HG02642 (cell line): ENCODE measurements at regions not wholly inside any gene's neighbourhood (a gene's known extent, or its start where the extent isn't known, plus 50 kb on each side); places are given as distances from the start of the nearest gene placed in this dataset.
"Not testable (repeated sequence)": the region's sequence is repeated elsewhere in the genome, so short reads cannot be mapped to it uniquely, and the experiment has no call there.

ENCODE experiments used
- ATAC-seq: cut with Tn5 transposase; IDR thresholded peaks from one replicate; pipeline ENCODE4 v1.9.1; 2021; ENCODE audit warnings: mild to moderate bottlenecking; ENCODE audit not compliant: unreplicated experiment, poor library complexity

GRCh38 chr1:38760562-38760961 is 99.0 kb downstream of the RRAGC start:
- no peak for ATAC-seq

GRCh38 chr1:38758820-38759219 is 100.8 kb downstream of the RRAGC start:
- ATAC-seq = no peak

- ATAC-seq = no peak
Measured at GRCh38 chr1:38746941-38747600, 112.5 kb downstream of the RRAGC start.

GRCh38 chr1:38746402-38746935 is 113.1 kb downstream of the RRAGC start:
- no peak for ATAC-seq

- ATAC-seq = no peak
Measured at GRCh38 chr1:38745476-38746401, 113.8 kb downstream of the RRAGC start.

- no peak for ATAC-seq
Measured at GRCh38 chr1:38744452-38745350, 114.9 kb downstream of the RRAGC start.

- no peak for ATAC-seq
Measured at GRCh38 chr1:38743184-38743583, 116.4 kb downstream of the RRAGC start.

- no peak for ATAC-seq
Measured at GRCh38 chr1:38741341-38741740, 118.2 kb downstream of the RRAGC start.

- ATAC-seq = no peak
Measured at GRCh38 chr1:38740487-38740886, 119.1 kb downstream of the RRAGC start.

GRCh38 chr1:38738207-38738606 is 121.4 kb downstream of the RRAGC start:
- no peak for ATAC-seq

- ATAC-seq = no peak
Measured at GRCh38 chr1:38736399-38736798, 123.2 kb downstream of the RRAGC start.

- no peak for ATAC-seq
Measured at GRCh38 chr1:38735651-38736161, 123.9 kb downstream of the RRAGC start.

- ATAC-seq = no peak
Measured at GRCh38 chr1:38733761-38734160, 125.8 kb downstream of the RRAGC start.

GRCh38 chr1:38730511-38731397 is 128.8 kb downstream of the RRAGC start:
- no peak for ATAC-seq

GRCh38 chr1:38728585-38728908 is 131.0 kb downstream of the RRAGC start:
- ATAC-seq = no peak

GRCh38 chr1:38727684-38728584 is 131.6 kb downstream of the RRAGC start:
- ATAC-seq = no peak

- ATAC-seq = not testable (repeated sequence)
Measured at GRCh38 chr1:38725321-38725961, 134.1 kb downstream of the RRAGC start.
